ENCODE measurements at regions not wholly inside any gene's neighbourhood (a gene's known extent, or its start where the extent isn't known, plus 50 kb on each side); places are given as distances from the start of the nearest gene placed in this dataset.

DNA sequence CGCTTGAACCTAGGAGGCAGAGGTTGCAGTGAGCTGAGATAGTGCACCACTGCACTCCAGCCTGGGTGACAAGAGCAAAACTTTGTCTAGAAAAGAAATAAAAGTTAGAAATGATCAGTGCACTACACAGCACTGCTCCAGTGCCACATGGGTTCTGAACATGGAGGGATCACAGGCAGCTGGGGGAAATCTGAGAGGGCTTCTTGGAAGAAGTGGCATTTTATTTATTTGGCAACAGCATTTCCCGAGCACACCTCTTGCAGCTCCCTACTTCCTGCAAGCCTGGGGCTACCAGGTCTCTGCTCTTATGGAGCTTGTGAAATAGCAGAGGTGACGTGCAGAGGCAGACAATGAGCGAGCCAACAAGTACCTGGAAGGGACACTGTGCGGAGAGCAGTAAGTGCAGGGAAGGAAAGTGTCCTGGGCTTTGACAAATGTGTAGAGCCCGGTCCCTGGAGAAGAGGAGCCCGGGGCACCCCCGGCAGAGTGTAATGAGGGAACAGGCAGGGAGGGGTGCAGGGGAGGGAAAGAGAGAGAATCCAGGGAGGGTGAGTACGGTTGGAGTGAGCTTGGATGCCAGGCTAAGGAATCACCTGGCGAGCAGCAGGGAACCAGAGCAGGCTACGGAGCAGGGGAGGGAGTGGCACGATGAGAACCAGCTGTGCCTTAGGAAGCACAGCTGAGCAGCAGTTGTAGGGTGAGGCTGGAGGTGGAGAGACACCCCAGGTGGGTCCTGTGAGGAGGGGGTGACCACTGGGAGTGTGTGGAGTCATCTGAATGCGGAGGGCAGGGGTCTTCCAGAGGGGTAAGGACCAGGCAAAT, 104.6 kb upstream of the CTBP2 start:
- H3K4me3 ChIP-seq (ENCODE audit: low read depth, low read length) = no peak overlapping the region
- no peak overlapping the region for H3K9ac ChIP-seq (ENCODE audit: low read depth, low read length)
- H3K9me3 ChIP-seq (ENCODE audit: control insufficient read depth, insufficient read depth, low read length) = no peaks in the 10 kb centered on the region
- H3K27me3 ChIP-seq (ENCODE audit: control insufficient read depth, insufficient read depth, low read length) = no peaks in the 10 kb centered on the region
- peaks cover 2% of the 10 kb centered on the region for H3K4me1 ChIP-seq (ENCODE audit: control insufficient read depth, insufficient read depth, low read length)
- no peaks in the 10 kb centered on the region for H3K36me3 ChIP-seq (ENCODE audit: control insufficient read depth, insufficient read depth, low read length)

DNA sequence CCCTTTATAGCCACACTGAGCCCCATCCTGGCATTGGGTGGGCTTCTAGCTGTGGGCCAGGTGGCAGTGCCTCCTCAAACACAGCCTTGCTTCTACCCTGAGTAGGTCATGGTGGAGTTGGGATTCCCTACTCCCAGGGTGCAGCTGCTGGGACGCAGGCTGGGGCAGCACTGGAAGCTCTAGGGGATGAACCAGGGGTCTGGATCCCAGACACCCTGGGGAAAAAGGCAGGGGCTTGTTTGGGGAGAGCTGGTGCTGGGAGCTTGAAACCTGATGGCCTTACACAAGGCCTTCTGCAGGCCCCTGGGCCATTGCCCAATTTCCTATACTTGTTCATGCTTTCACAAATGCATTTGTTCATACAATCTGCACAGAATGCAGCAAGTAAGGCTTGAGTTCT, 103.7 kb upstream of the CTBP2 start:
- peaks cover 2% of the 10 kb centered on the region for H3K4me1 ChIP-seq (ENCODE audit: control insufficient read depth, insufficient read depth, low read length)
- no peaks in the 10 kb centered on the region for H3K36me3 ChIP-seq (ENCODE audit: control insufficient read depth, insufficient read depth, low read length)
- no peak overlapping the region for H3K9ac ChIP-seq (ENCODE audit: low read depth, low read length)

DNA sequence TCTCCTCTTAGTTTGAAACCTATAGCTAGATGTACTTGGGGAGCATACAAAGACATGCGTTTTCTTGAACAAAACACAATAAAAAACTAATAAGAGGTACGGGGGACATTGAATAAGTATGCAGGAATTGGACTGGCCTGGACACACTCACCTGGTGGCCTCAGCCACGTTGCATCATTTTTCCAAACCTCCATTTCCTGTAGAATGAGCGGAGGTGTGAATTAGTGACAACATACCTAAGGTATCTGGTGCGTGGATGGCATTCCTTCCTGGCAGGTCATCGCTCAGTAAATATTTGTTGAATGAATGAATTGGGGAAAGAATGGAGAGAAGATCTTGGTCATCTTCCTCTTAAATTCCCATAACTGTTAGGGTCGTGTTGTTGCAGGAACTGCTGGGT, 103.2 kb upstream of the CTBP2 start:
- H3K36me3 ChIP-seq (ENCODE audit: control insufficient read depth, insufficient read depth, low read length) = no peaks in the 10 kb centered on the region
- H3K4me3 ChIP-seq (ENCODE audit: low read depth, low read length) = no peak overlapping the region

More for the DNA sequence above, 103.7 kb upstream of the CTBP2 start:
- Histone ChIP-seq H3K27me3 (ENCODE audit: control insufficient read depth, insufficient read depth, low read length) (no peaks in the 10 kb centered on the region), H3K4me3 (ENCODE audit: low read depth, low read length) (no peak overlapping the region), H3K9me3 (ENCODE audit: control insufficient read depth, insufficient read depth, low read length) (no peaks in the 10 kb centered on the region)

DNA sequence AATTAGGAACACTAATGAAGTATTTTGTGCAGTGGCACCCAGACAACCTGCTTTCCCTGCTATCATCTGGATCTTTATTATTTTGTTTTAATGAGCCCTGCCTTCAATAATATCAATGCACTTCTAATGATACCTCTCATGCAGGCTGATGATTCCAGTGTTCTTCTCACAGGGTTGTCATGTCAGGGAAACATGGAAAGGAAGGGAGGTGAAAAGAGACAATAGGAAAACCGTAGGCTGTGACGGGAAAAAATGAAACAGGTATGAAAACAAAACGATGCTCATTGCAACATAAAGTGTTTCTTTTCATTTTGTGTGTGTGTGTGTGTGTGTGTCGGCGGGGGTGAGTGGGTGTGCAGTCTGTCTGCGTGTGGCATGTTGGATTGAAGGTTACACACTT, 102.6 kb upstream of the CTBP2 start:
- H3K9me3 ChIP-seq (ENCODE audit: control insufficient read depth, insufficient read depth, low read length) = no peaks in the 10 kb centered on the region
- H3K27me3 ChIP-seq (ENCODE audit: control insufficient read depth, insufficient read depth, low read length) = no peaks in the 10 kb centered on the region
- H3K4me3 ChIP-seq (ENCODE audit: low read depth, low read length) = no peak overlapping the region
- H3K9ac ChIP-seq (ENCODE audit: low read depth, low read length) = no peak overlapping the region
- H3K4me1 ChIP-seq (ENCODE audit: control insufficient read depth, insufficient read depth, low read length) = peaks cover 2% of the 10 kb centered on the region
- H3K36me3 ChIP-seq (ENCODE audit: control insufficient read depth, insufficient read depth, low read length) = no peaks in the 10 kb centered on the region

More for the DNA sequence above, 103.2 kb upstream of the CTBP2 start:
- Histone ChIP-seq H3K4me1 (ENCODE audit: control insufficient read depth, insufficient read depth, low read length) (peaks cover 2% of the 10 kb centered on the region), H3K9ac (ENCODE audit: low read depth, low read length) (no peak overlapping the region), H3K27me3 (ENCODE audit: control insufficient read depth, insufficient read depth, low read length) (no peaks in the 10 kb centered on the region), H3K9me3 (ENCODE audit: control insufficient read depth, insufficient read depth, low read length) (no peaks in the 10 kb centered on the region)

DNA sequence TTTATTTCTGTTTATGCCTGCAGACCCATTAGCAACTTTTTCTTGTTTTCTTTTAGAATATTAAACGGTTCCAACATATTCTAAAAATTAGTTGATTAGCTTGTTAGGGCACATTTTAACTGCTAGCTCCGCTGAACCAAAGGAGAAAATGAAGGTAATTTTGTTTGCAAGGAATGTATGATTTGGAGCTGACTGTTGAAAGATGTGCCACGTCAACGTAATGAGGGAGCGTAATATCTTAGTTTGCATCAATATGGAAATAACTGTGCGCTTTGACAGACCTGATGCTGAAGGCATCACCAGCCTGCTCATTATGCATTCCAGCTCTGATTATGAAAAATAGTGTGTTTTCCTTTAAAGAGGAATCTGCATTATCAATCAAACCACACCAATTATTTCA, 102.0 kb upstream of the CTBP2 start:
- Histone ChIP-seq H3K4me3 (ENCODE audit: low read depth, low read length) (no peak overlapping the region), H3K36me3 (ENCODE audit: control insufficient read depth, insufficient read depth, low read length) (no peaks in the 10 kb centered on the region), H3K9ac (ENCODE audit: low read depth, low read length) (no peak overlapping the region), H3K4me1 (ENCODE audit: control insufficient read depth, insufficient read depth, low read length) (peaks cover 2% of the 10 kb centered on the region), H3K27me3 (ENCODE audit: control insufficient read depth, insufficient read depth, low read length) (no peaks in the 10 kb centered on the region), H3K9me3 (ENCODE audit: control insufficient read depth, insufficient read depth, low read length) (no peaks in the 10 kb centered on the region)

DNA sequence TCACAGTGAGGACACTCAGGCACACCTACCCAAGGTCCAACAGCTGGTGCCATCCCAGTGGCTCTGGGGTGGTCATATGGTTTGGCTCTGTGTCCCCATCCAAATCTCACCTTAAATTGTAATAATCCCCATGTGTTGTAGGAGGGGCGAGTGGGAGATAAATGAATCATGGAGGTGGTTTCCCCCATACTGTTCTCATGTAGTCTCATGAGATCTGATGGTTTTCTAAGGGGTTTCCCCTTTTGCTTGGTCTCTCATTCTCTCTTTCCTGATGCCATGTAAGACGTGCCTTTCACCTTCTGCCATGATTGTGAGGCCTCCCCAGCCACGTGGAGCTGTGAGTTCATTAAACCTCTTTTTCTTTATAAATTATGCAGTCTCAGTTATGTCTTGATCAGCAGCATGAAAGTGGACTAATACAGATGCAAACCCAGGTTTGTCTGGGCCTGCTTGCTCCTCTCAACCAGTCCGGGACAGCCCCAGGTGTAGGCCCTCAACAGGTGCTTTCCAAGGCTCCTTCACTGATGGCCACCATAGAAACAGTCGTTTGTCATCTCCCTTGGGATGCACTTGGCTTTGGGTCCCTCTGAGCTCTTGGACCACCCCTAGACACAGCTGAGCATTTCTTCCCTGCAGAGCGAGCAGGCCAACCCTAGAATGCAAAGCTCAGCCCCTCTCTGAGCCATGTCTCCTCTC, 101.3 kb upstream of the CTBP2 start:
- H3K9me3 ChIP-seq (ENCODE audit: control insufficient read depth, insufficient read depth, low read length) = no peaks in the 10 kb centered on the region
- peaks cover 2% of the 10 kb centered on the region for H3K4me1 ChIP-seq (ENCODE audit: control insufficient read depth, insufficient read depth, low read length)
- no peaks in the 10 kb centered on the region for H3K27me3 ChIP-seq (ENCODE audit: control insufficient read depth, insufficient read depth, low read length)
- no peak overlapping the region for H3K9ac ChIP-seq (ENCODE audit: low read depth, low read length)
- H3K36me3 ChIP-seq (ENCODE audit: control insufficient read depth, insufficient read depth, low read length) = no peaks in the 10 kb centered on the region
- H3K4me3 ChIP-seq (ENCODE audit: low read depth, low read length) = no peak overlapping the region

DNA sequence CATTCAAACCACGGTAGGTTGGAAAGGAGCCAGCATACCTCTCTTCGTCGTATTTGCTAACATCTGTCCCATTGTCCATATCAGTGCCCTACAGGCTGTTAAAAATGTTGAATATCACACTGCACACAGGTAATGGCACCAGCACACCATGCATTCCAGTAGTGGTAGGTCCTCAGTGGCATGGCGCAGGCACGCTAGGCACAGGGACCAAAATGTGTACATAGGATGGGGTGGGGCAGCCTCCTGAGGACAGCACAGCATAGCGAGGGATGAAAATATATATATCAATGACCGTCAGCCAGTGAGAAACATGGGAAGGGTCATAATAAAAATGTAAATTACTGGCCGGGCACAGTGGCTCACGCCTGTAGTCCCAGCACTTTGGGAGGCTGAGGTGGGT, 99.9 kb upstream of the CTBP2 start:
- H3K4me1 ChIP-seq (ENCODE audit: control insufficient read depth, insufficient read depth, low read length) = peaks cover 1% of the 10 kb centered on the region
- no peaks in the 10 kb centered on the region for H3K36me3 ChIP-seq (ENCODE audit: control insufficient read depth, insufficient read depth, low read length)
- H3K4me3 ChIP-seq (ENCODE audit: low read depth, low read length) = no peak overlapping the region
- no peaks in the 10 kb centered on the region for H3K27me3 ChIP-seq (ENCODE audit: control insufficient read depth, insufficient read depth, low read length)
- no peaks in the 10 kb centered on the region for H3K9me3 ChIP-seq (ENCODE audit: control insufficient read depth, insufficient read depth, low read length)
- H3K9ac ChIP-seq (ENCODE audit: low read depth, low read length) = no peak overlapping the region

DNA sequence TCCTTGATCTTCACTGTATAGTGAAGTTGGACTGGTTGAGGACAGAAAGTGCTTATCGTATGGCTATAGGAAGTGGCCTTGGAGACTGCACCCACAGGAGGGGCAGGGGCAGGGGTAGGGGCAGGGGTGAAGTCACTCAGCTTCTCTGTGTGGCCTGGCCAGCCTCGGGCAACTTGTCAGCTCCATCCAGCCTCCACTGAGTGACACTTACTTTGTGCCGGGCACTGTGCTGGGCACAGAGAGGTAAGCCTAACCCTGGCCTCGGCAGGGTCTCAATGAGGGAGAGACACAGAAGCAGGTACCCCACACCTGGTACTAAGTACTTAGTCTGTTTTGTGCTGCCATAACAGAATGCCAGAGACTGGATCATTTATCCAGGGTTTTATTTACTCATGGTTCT, 99.3 kb upstream of the CTBP2 start:
- Histone ChIP-seq H3K36me3 (ENCODE audit: control insufficient read depth, insufficient read depth, low read length) (no peaks in the 10 kb centered on the region), H3K9ac (ENCODE audit: low read depth, low read length) (no peak overlapping the region), H3K4me3 (ENCODE audit: low read depth, low read length) (no peak overlapping the region), H3K27me3 (ENCODE audit: control insufficient read depth, insufficient read depth, low read length) (no peaks in the 10 kb centered on the region), H3K9me3 (ENCODE audit: control insufficient read depth, insufficient read depth, low read length) (no peaks in the 10 kb centered on the region), H3K4me1 (ENCODE audit: control insufficient read depth, insufficient read depth, low read length) (no peaks in the 10 kb centered on the region)

DNA sequence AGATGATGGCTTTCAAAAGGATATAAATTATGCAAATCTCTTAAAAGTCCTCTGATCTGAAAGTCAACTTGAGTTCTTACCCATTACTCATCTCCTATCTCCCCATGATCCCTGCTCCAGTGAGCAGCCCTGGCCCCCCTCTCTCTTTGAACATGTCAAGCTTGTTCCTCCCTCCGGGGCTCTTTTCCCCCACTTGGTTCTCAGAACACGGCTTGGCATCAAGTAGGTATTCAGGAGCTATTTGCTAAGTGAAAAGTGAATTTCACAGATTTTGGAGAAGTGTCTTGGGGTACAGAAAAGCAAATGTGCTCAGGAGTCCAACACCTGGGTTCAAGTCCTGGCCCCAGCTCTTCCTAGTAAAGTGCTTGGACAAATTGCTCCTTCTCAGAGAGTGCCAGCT, 98.3 kb upstream of the CTBP2 start:
- no peaks in the 10 kb centered on the region for H3K27me3 ChIP-seq (ENCODE audit: control insufficient read depth, insufficient read depth, low read length)
- H3K4me3 ChIP-seq (ENCODE audit: low read depth, low read length) = no peak overlapping the region
- no peaks in the 10 kb centered on the region for H3K4me1 ChIP-seq (ENCODE audit: control insufficient read depth, insufficient read depth, low read length)
- H3K9ac ChIP-seq (ENCODE audit: low read depth, low read length) = no peak overlapping the region
- no peaks in the 10 kb centered on the region for H3K36me3 ChIP-seq (ENCODE audit: control insufficient read depth, insufficient read depth, low read length)
- H3K9me3 ChIP-seq (ENCODE audit: control insufficient read depth, insufficient read depth, low read length) = no peaks in the 10 kb centered on the region

DNA sequence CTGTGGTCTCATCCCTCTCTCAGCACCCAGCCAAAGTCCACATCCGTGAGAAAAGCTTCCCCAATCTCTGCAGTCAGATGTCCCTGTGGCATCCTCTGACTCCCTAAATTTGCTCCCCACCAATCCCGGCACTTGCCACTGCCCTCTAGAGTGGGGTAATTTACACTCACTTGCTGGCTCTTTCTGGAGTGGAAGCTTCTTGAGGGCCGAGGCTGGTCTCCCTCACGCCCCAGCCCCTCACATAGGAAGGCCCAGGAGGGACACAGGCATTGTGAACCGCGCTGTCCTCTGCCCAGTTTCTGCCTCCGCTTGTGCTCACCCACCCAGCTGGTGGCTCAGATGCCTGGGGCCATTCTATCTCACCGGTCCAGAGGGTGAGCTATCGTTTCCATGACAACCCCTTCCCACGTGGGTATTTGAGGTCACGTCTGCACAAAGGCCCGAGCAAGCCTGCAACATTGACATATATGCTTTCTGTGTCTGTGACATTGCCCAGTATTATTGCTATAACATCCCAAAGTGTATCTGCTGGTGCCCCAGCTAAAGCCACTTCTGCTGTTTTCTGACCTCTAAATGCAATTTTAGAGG, 97.3 kb upstream of the CTBP2 start:
- Histone ChIP-seq H3K9me3 (ENCODE audit: control insufficient read depth, insufficient read depth, low read length) (no peaks in the 10 kb centered on the region), H3K9ac (ENCODE audit: low read depth, low read length) (no peak overlapping the region), H3K4me1 (ENCODE audit: control insufficient read depth, insufficient read depth, low read length) (no peaks in the 10 kb centered on the region), H3K27me3 (ENCODE audit: control insufficient read depth, insufficient read depth, low read length) (no peaks in the 10 kb centered on the region), H3K36me3 (ENCODE audit: control insufficient read depth, insufficient read depth, low read length) (no peaks in the 10 kb centered on the region), H3K4me3 (ENCODE audit: low read depth, low read length) (no peak overlapping the region)

DNA sequence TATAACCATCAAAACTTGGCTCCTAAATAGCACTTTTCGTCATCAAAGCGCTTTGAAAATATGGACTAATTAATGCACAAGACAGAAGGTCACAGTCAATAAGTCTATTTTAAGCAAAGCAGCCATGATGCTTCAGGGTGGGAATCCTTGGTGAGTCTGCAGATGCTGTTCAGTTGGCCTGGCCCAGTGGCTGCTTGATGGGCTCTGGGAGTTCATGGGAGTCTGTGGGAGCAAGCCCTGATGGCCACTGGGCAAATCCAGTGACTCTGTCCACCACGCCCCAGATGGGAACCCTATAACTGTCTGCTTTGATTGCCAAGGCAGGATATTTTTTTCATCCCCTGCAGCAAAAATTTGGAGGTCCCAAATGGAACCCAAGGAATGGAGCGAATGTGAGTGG, 95.7 kb upstream of the CTBP2 start:
- Histone ChIP-seq H3K4me1 (ENCODE audit: control insufficient read depth, insufficient read depth, low read length) (no peaks in the 10 kb centered on the region), H3K27me3 (ENCODE audit: control insufficient read depth, insufficient read depth, low read length) (no peaks in the 10 kb centered on the region), H3K4me3 (ENCODE audit: low read depth, low read length) (no peak overlapping the region), H3K9me3 (ENCODE audit: control insufficient read depth, insufficient read depth, low read length) (no peaks in the 10 kb centered on the region), H3K9ac (ENCODE audit: low read depth, low read length) (no peak overlapping the region), H3K36me3 (ENCODE audit: control insufficient read depth, insufficient read depth, low read length) (no peaks in the 10 kb centered on the region)

DNA sequence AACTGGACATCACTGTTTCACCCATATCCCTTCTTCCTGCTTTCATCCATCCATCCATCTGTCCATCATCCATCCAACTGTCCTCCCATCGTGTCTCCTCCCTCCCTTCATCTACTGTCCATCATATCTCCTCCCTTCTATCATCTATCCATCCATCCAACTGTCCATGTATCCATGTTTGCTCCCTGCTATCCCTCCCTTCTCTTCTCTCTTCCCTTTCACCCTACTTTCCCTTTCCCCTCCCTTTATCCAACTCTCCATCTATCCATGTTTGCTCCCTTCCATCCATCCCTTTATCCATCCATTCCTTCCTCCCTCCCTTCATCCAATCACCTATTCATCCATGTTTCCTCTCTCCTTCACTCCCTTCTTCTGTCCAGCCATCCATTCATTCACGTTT, 92.6 kb upstream of the CTBP2 start:
- Histone ChIP-seq H3K9ac (ENCODE audit: low read depth, low read length) (no peak overlapping the region), H3K9me3 (ENCODE audit: control insufficient read depth, insufficient read depth, low read length) (no peaks in the 10 kb centered on the region), H3K27me3 (ENCODE audit: control insufficient read depth, insufficient read depth, low read length) (no peaks in the 10 kb centered on the region), H3K36me3 (ENCODE audit: control insufficient read depth, insufficient read depth, low read length) (no peaks in the 10 kb centered on the region), H3K4me1 (ENCODE audit: control insufficient read depth, insufficient read depth, low read length) (no peaks in the 10 kb centered on the region), H3K4me3 (ENCODE audit: low read depth, low read length) (no peak overlapping the region)

Measured in iPS-15b (cell line).